GM12874 (cell line): ENCODE measurements at regions not wholly inside any gene's neighbourhood (a gene's known extent, or its start where the extent isn't known, plus 50 kb on each side); places are given as distances from the start of the nearest gene placed in this dataset.

ENCODE experiments used
- CTCF ChIP-seq: IDR thresholded peaks from 2 replicates; pipeline ENCODE4 v1.5.1; 2011; ENCODE audit warnings: low read depth, mild to moderate bottlenecking, control low read depth, low read length, moderate library complexity; ENCODE audit not compliant: insufficient read depth

GRCh38 chrX:121854614-121854911 is 807.2 kb downstream of the GLUD2 start:
- no peak for TF ChIP-seq CTCF

- no peak for TF ChIP-seq CTCF
Observed at GRCh38 chrX:121858867-121859647, 811.6 kb downstream of the GLUD2 start.

- no peak for TF ChIP-seq CTCF
Observed at GRCh38 chrX:121863976-121864375, 816.6 kb downstream of the GLUD2 start.

GRCh38 chrX:121864561-121864960 is 817.2 kb downstream of the GLUD2 start:
- no peak for TF ChIP-seq CTCF

GRCh38 chrX:121869876-121870477 is 822.6 kb downstream of the GLUD2 start:
- TF ChIP-seq CTCF = no peak

- TF ChIP-seq CTCF = no peak
Observed at GRCh38 chrX:121871122-121871521, 823.7 kb downstream of the GLUD2 start.

- no peak for TF ChIP-seq CTCF
Observed at GRCh38 chrX:121876305-121876704, 828.9 kb downstream of the GLUD2 start.
